ENCODE measurements at regions not wholly inside any gene's neighbourhood (a gene's known extent, or its start where the extent isn't known, plus 50 kb on each side); places are given as distances from the start of the nearest gene placed in this dataset.

DNA sequence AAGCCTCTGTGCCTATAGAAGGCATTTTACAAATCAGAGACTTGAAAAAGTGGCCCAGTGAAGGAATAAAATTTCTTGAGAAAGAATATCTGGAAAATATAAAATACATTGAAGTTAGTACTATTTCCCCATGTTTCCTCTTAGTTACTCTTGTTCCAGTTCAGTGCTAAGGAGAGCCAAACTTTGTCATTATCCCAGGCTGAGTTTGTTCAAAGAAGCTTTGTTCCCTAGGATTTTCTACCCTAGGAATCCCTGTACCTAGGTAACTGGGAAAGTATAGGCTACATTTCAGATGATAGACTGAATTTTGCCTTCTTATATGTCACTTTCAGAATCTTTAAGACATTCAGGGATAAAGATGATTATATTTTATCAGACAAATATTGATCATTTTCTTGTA lies 1395.7 kb upstream of the MAP3K7 start:
- no peak for TF ChIP-seq CTCF (conservative IDR thresholded peaks at IDR 0.05; ENCODE audit: low read depth, low read length)
- TF ChIP-seq EZH2 (IDR thresholded peaks at IDR 0.05; ENCODE audit: borderline replicate concordance, low read depth, low read length, poor library complexity, severe bottlenecking), result no peak

Data from A673 (cell line).